COR-L47 (cell line): ENCODE measurements at regions not wholly inside any gene's neighbourhood (a gene's known extent, or its start where the extent isn't known, plus 50 kb on each side); places are given as distances from the start of the nearest gene placed in this dataset.
"Not testable (repeated sequence)": the region's sequence is repeated elsewhere in the genome, so short reads cannot be mapped to it uniquely, and the experiment has no call there.

Source experiments
- DNase-seq: peaks from one replicate; lab custom pipeline; 2025; lab: John Stamatoyannopoulos, UW

GRCh38 chr4:19592391-19592790 is 659.3 kb upstream of the SLIT2 start:
- DNase-seq, result no peak

GRCh38 chr4:19583827-19584569 is 667.7 kb upstream of the SLIT2 start:
- no peak for DNase-seq

GRCh38 chr4:19580095-19580494 is 671.6 kb upstream of the SLIT2 start:
- DNase-seq, result no peak

- DNase-seq, result no peak
Observed at GRCh38 chr4:19579608-19580007, 672.1 kb upstream of the SLIT2 start.

- DNase-seq, result no peak
Observed at GRCh38 chr4:19577097-19577496, 674.6 kb upstream of the SLIT2 start.

- no peak for DNase-seq
Observed at GRCh38 chr4:19575924-19576323, 675.8 kb upstream of the SLIT2 start.

GRCh38 chr4:19566041-19566440 is 685.7 kb upstream of the SLIT2 start:
- no peak for DNase-seq

- DNase-seq, result no peak
Observed at GRCh38 chr4:19562456-19562855, 689.2 kb upstream of the SLIT2 start.

- DNase-seq, result no peak
Observed at GRCh38 chr4:19557161-19557560, 694.5 kb upstream of the SLIT2 start.

GRCh38 chr4:19556276-19556675 is 695.4 kb upstream of the SLIT2 start:
- DNase-seq, result not testable (repeated sequence)

GRCh38 chr4:19547463-19547862 is 704.2 kb upstream of the SLIT2 start:
- no peak for DNase-seq

- DNase-seq, result no peak
Observed at GRCh38 chr4:19544446-19545125, 707.1 kb upstream of the SLIT2 start.

- DNase-seq, result no peak
Observed at GRCh38 chr4:19540859-19541540, 710.7 kb upstream of the SLIT2 start.

GRCh38 chr4:19539201-19539600 is 712.5 kb upstream of the SLIT2 start:
- no peak for DNase-seq

GRCh38 chr4:19534159-19534558 is 717.5 kb upstream of the SLIT2 start:
- no peak for DNase-seq

- DNase-seq, result no peak
Observed at GRCh38 chr4:19531906-19532848, 719.5 kb upstream of the SLIT2 start.

- no peak for DNase-seq
Observed at GRCh38 chr4:19523964-19524363, 727.7 kb upstream of the SLIT2 start.

GRCh38 chr4:19522966-19523365 is 728.7 kb upstream of the SLIT2 start:
- no peak for DNase-seq

- no peak for DNase-seq
Observed at GRCh38 chr4:19520939-19521520, 730.7 kb upstream of the SLIT2 start.

- DNase-seq, result no peak
Observed at GRCh38 chr4:19514276-19515070, 737.2 kb upstream of the SLIT2 start.

- no peak for DNase-seq
Observed at GRCh38 chr4:19512086-19512485, 739.6 kb upstream of the SLIT2 start.
